Kidney epithelial cell (primary cell): ENCODE measurements at regions not wholly inside any gene's neighbourhood (a gene's known extent, or its start where the extent isn't known, plus 50 kb on each side); places are given as distances from the start of the nearest gene placed in this dataset.

Source experiments
- DNase-seq: peaks from one replicate; pipeline ENCODE4 v3.0.0-alpha.2; 2010; ENCODE audit warnings: low read depth
- H3K27me3 ChIP-seq: 2 replicates; pipeline ENCODE4 v1.6.0; 2011; ENCODE audit warnings: low read length; ENCODE audit not compliant: control insufficient read depth, insufficient read depth
- H3K36me3 ChIP-seq: 2 replicates; pipeline ENCODE4 v1.5.1; 2011; ENCODE audit warnings: low read length; ENCODE audit not compliant: control insufficient read depth, insufficient read depth
- H3K4me3 ChIP-seq: 2 replicates; pipeline ENCODE4 v1.5.1; 2011; ENCODE audit warnings: low read depth, mild to moderate bottlenecking, control low read depth, low read length
- CTCF ChIP-seq: IDR thresholded peaks from 2 replicates; pipeline ENCODE4 v1.5.1; 2011; ENCODE audit warnings: mild to moderate bottlenecking, moderate library complexity, low read length, control low read depth, inconsistent platforms; ENCODE audit not compliant: insufficient read depth, poor library complexity, severe bottlenecking

- no peak for DNase-seq
- TF ChIP-seq CTCF: no peak
- Histone ChIP-seq H3K36me3 (no peaks in the 10 kb centered on the region), H3K27me3 (no peaks in the 10 kb centered on the region), H3K4me3 (no peak overlapping the region)
These were observed 854.6 kb downstream of the CBLN2 start for GRCh38 chr18:71689416-71690160.

GRCh38 chr18:71682591-71682990, 861.6 kb downstream of the CBLN2 start:
- DNase-seq: no peak
- no peak for TF ChIP-seq CTCF
- Histone ChIP-seq H3K36me3 (no peaks in the 10 kb centered on the region), H3K4me3 (no peak overlapping the region), H3K27me3 (no peaks in the 10 kb centered on the region)

- H3K27me3 ChIP-seq: no peaks in the 10 kb centered on the region
- no peak for TF ChIP-seq CTCF
- no peak overlapping the region for H3K4me3 ChIP-seq
- no peak for DNase-seq
- H3K36me3 ChIP-seq: no peaks in the 10 kb centered on the region
These were observed 866.0 kb downstream of the CBLN2 start for GRCh38 chr18:71678144-71678543.

- H3K27me3 ChIP-seq: no peaks in the 10 kb centered on the region
- no peak for TF ChIP-seq CTCF
- no peak overlapping the region for H3K4me3 ChIP-seq
- no peaks in the 10 kb centered on the region for H3K36me3 ChIP-seq
- no peak for DNase-seq
These were observed 870.2 kb downstream of the CBLN2 start for GRCh38 chr18:71673954-71674353.

GRCh38 chr18:71673498-71673897, 870.6 kb downstream of the CBLN2 start:
- TF ChIP-seq CTCF: no peak
- no peak for DNase-seq
- H3K4me3 ChIP-seq: no peak overlapping the region
- no peaks in the 10 kb centered on the region for H3K36me3 ChIP-seq
- H3K27me3 ChIP-seq: no peaks in the 10 kb centered on the region

GRCh38 chr18:71666481-71666880, 877.7 kb downstream of the CBLN2 start:
- H3K4me3 ChIP-seq: no peak overlapping the region
- DNase-seq: no peak
- H3K36me3 ChIP-seq: no peaks in the 10 kb centered on the region
- TF ChIP-seq CTCF: no peak
- H3K27me3 ChIP-seq: no peaks in the 10 kb centered on the region
